ENCODE measurements at regions not wholly inside any gene's neighbourhood (a gene's known extent, or its start where the extent isn't known, plus 50 kb on each side); places are given as distances from the start of the nearest gene placed in this dataset.

GRCh38 chr18:56157541-56157940, 480.9 kb downstream of the TXNL1 start:
- TF ChIP-seq EZH2 (IDR thresholded peaks at IDR 0.05; ENCODE audit: borderline replicate concordance, low read depth, low read length, severe bottlenecking) (no peak), CTCF (IDR thresholded peaks at IDR 0.05; ENCODE audit: borderline replicate concordance, extremely low read depth, low read length, poor library complexity, severe bottlenecking) (no peak)
